CD4-positive, alpha-beta T cell (primary cell): ENCODE measurements at regions not wholly inside any gene's neighbourhood (a gene's known extent, or its start where the extent isn't known, plus 50 kb on each side); places are given as distances from the start of the nearest gene placed in this dataset.

ENCODE experiments used
- ATAC-seq: fragments of 200-7000 bp; cut with Tn5 transposase; one replicate; pipeline ENCODE4 v1.10.0; 2022; ENCODE audit warnings: mild to moderate bottlenecking; ENCODE audit not compliant: poor library complexity
- CTCF ChIA-PET: fragments of 350-600 bp; sonication (Branson Sonifier 250); formaldehyde crosslinking; loops from one replicate; lab custom pipeline; 2021; ENCODE audit warnings: antibody characterized with exemption, inconsistent platforms; lab: Charles Lee
- POLR2A ChIA-PET: fragments of 350-600 bp; sonication (Branson Sonifier 250); formaldehyde crosslinking; loops from one replicate; lab custom pipeline; 2021; ENCODE audit warnings: antibody characterized with exemption, inconsistent platforms; lab: Charles Lee
- DNase-seq, 14 experiments: peaks; one replicate each; pipeline ENCODE4 v3.0.0-alpha.2; 2013 to 2020; ENCODE audit warnings: mixed read lengths in 2 of 14
- H3K27ac ChIP-seq, 2 donors: one replicate each; pipeline versions ENCODE4 v1.5.1 to v1.7.0; 2013; ENCODE audit warnings: low read length in 2 of 2, low read depth in 1 of 2, mild to moderate bottlenecking in 1 of 2
- H3K27me3 ChIP-seq, 2 experiments: 1 replicate in 1 of 2; 2 replicates in 1 of 2; pipeline versions ENCODE4 v1.6.1 to v1.7.0; 2013; ENCODE audit warnings: low read length in 2 of 2, control low read depth in 1 of 2, mild to moderate bottlenecking in 1 of 2, moderate library complexity in 1 of 2; ENCODE audit not compliant: insufficient read depth in 2 of 2, control insufficient read depth in 1 of 2
- H3K36me3 ChIP-seq: one replicate; pipeline ENCODE4 v1.6.1; 2013; ENCODE audit warnings: low read length, control low read depth; ENCODE audit not compliant: insufficient read depth
- H3K4me1 ChIP-seq: one replicate; pipeline ENCODE4 v1.6.1; 2013; ENCODE audit warnings: low read length, control low read depth; ENCODE audit not compliant: insufficient read depth
- H3K4me3 ChIP-seq: one replicate; pipeline ENCODE4 v1.5.1; 2013; ENCODE audit warnings: mild to moderate bottlenecking, low read length, moderate library complexity
- H3K9me3 ChIP-seq, 2 experiments: 1 replicate in 1 of 2; 2 replicates in 1 of 2; pipeline versions ENCODE4 v1.6.1 to v1.7.0; 2013; ENCODE audit warnings: low read length in 2 of 2, mild to moderate bottlenecking in 2 of 2, control low read depth in 1 of 2, moderate library complexity in 1 of 2; ENCODE audit not compliant: control insufficient read depth in 1 of 2, insufficient read depth in 1 of 2
- H3K27ac Mint-ChIP-seq: one replicate; pipeline ENCODE4 v1.8.0; 2020; ENCODE audit warnings: mixed read lengths
- H3K27me3 Mint-ChIP-seq: one replicate; pipeline ENCODE4 v1.8.0; 2021; ENCODE audit warnings: mixed read lengths
- H3K36me3 Mint-ChIP-seq: one replicate; pipeline ENCODE4 v1.8.0; 2021; ENCODE audit warnings: low read depth, mixed read lengths
- H3K4me1 Mint-ChIP-seq: one replicate; pipeline ENCODE4 v1.8.0; 2021; ENCODE audit warnings: low read depth, mixed read lengths
- H3K4me3 Mint-ChIP-seq: one replicate; pipeline ENCODE4 v1.8.0; 2020; ENCODE audit warnings: mild to moderate bottlenecking, mixed read lengths
- H3K9me3 Mint-ChIP-seq: one replicate; pipeline ENCODE4 v1.8.0; 2020; ENCODE audit warnings: mixed read lengths
- intact Hi-C, 2 experiments: fragments of 100-400 bp; cut with DNase I in 1 of 2; cut with micrococcal nuclease in 1 of 2; formaldehyde crosslinking; loops; one replicate each; pipeline versions ENCODE4 v1.15.1 to v1.9.0; 2023 to 2025; cut with DNase I, micrococcal nuclease
- TF ChIP-seq, protein P1 (sequence below): fragments of 200-600 bp; IDR thresholded peaks from one replicate; pipeline ENCODE4 v1.8.0; 2022; ENCODE audit warnings: antibody characterized with exemption, mild to moderate bottlenecking

DNA sequence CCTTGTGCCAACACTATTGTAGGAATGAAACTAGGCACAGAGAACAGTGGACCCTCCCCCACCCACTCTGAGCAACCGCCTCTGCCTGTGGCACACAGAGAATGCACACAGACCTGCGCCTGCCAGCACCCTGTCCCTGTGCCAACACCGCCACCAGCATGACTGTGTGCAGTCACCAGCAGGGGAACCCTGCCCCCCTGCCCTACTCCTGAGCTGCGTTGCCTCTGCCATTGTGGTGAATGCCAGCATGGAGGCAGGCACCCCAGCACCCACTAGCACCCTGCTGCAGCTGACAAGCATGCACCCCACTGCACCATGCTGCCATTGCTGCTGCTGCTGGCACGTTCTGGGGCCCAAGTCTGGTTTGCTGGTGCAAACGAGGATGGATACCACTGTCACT is 94.4 kb upstream of the PRLR start:
- ChIA-PET CTCF (no interaction called here), POLR2A (no interaction called here)
- H3K36me3 ChIP-seq: no peaks in the 10 kb centered on the region
- no peaks in the 10 kb centered on the region for H3K4me1 Mint-ChIP-seq
- H3K4me3 Mint-ChIP-seq: no peak overlapping the region
- H3K4me1 ChIP-seq: no peaks in the 10 kb centered on the region
- peaks cover 22% of the 10 kb centered on the region for H3K27me3 Mint-ChIP-seq
- H3K27ac Mint-ChIP-seq: no peak overlapping the region
- no peak overlapping the region for H3K4me3 ChIP-seq
- no peaks in the 10 kb centered on the region for H3K9me3 Mint-ChIP-seq
- no peak overlapping the region for H3K27ac ChIP-seq
- H3K27me3 ChIP-seq: peaks cover 0 to 8% of the 10 kb centered on the region in 2 experiments
- TF ChIP-seq, protein P1, sequence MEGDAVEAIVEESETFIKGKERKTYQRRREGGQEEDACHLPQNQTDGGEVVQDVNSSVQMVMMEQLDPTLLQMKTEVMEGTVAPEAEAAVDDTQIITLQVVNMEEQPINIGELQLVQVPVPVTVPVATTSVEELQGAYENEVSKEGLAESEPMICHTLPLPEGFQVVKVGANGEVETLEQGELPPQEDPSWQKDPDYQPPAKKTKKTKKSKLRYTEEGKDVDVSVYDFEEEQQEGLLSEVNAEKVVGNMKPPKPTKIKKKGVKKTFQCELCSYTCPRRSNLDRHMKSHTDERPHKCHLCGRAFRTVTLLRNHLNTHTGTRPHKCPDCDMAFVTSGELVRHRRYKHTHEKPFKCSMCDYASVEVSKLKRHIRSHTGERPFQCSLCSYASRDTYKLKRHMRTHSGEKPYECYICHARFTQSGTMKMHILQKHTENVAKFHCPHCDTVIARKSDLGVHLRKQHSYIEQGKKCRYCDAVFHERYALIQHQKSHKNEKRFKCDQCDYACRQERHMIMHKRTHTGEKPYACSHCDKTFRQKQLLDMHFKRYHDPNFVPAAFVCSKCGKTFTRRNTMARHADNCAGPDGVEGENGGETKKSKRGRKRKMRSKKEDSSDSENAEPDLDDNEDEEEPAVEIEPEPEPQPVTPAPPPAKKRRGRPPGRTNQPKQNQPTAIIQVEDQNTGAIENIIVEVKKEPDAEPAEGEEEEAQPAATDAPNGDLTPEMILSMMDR: no peak
- intact Hi-C loops: no loop called here
- H3K9me3 ChIP-seq: peaks cover 0 to 16% of the 10 kb centered on the region in 2 experiments
- no peaks in the 10 kb centered on the region for H3K36me3 Mint-ChIP-seq
- ATAC-seq (no peak), DNase-seq (no peak)

DNA sequence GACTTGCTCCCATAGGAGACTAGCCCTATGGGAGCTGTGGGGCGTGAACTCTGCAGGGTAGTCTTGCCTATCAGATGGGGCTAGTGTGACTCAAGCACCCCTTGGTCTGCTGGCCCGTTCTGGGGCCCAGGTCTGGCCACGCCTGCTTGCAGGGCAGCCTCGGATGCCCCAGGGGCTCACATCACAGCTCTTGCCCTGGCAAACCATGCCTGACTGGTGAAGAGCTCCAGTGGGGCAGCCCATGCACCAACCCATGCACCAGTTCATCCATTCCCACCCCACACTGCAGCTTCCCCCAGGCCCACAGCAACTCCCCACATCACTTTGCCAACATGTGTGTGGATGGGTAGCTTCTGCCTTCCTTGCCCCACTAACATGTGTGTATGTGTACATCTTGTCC is 93.9 kb upstream of the PRLR start:
- no peak overlapping the region for H3K27ac Mint-ChIP-seq
- intact Hi-C loops: no loop called here
- no peak overlapping the region for H3K27ac ChIP-seq
- no peak overlapping the region for H3K4me3 Mint-ChIP-seq
- DNase-seq: no peak
- peaks cover 0 to 16% of the 10 kb centered on the region in 2 experiments for H3K9me3 ChIP-seq
- H3K36me3 Mint-ChIP-seq: no peaks in the 10 kb centered on the region
- H3K4me1 ChIP-seq: no peaks in the 10 kb centered on the region
- no peaks in the 10 kb centered on the region for H3K36me3 ChIP-seq
- ATAC-seq: no peak
- H3K27me3 ChIP-seq: peaks cover 0 to 8% of the 10 kb centered on the region in 2 experiments
- no peak overlapping the region for H3K4me3 ChIP-seq
- CTCF ChIA-PET: no interaction called here
- TF ChIP-seq, protein P1: no peak
- peaks cover 22% of the 10 kb centered on the region for H3K27me3 Mint-ChIP-seq
- no peaks in the 10 kb centered on the region for H3K9me3 Mint-ChIP-seq
- POLR2A ChIA-PET: no interaction called here
- no peaks in the 10 kb centered on the region for H3K4me1 Mint-ChIP-seq

DNA sequence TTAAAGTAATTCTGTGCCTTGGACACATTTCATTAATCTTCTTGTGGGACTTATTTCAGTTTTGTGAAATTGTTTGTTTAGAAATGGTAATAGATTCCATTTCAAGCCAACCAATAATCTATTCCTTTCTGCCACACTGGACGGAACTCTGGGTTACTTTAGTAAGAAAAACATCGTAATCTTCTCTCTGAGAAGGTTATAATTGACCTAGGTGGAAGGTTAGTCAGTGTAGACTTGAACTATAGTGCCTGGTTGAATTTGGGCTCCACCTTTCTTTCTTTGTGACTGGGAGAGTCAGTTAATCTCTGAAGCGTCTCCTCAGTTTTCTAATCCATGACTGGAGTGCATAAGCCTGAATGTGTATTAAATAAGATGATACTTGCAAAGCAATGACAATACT is 89.7 kb upstream of the PRLR start:
- intact Hi-C loops: no loop called here

More for the DNA sequence above, 89.7 kb upstream of the PRLR start:
- H3K27me3 ChIP-seq: peaks cover 0 to 8% of the 10 kb centered on the region in 2 experiments
- no peaks in the 10 kb centered on the region for H3K36me3 ChIP-seq
- no peaks in the 10 kb centered on the region for H3K36me3 Mint-ChIP-seq
- CTCF ChIA-PET: no interaction called here
- no peak overlapping the region for H3K27ac ChIP-seq
- peaks cover 0 to 18% of the 10 kb centered on the region in 2 experiments for H3K9me3 ChIP-seq
- H3K9me3 Mint-ChIP-seq: no peaks in the 10 kb centered on the region
- POLR2A ChIA-PET: no interaction called here
- no peak for ATAC-seq
- no peak overlapping the region for H3K27ac Mint-ChIP-seq
- TF ChIP-seq, protein P1: no peak
- H3K4me3 Mint-ChIP-seq: no peak overlapping the region
- H3K4me1 Mint-ChIP-seq: no peaks in the 10 kb centered on the region
- H3K27me3 Mint-ChIP-seq: peaks cover 22% of the 10 kb centered on the region
- DNase-seq: no peak
- no peak overlapping the region for H3K4me3 ChIP-seq
- H3K4me1 ChIP-seq: no peaks in the 10 kb centered on the region
